ENCODE measurements at regions not wholly inside any gene's neighbourhood (a gene's known extent, or its start where the extent isn't known, plus 50 kb on each side); places are given as distances from the start of the nearest gene placed in this dataset.

DNA sequence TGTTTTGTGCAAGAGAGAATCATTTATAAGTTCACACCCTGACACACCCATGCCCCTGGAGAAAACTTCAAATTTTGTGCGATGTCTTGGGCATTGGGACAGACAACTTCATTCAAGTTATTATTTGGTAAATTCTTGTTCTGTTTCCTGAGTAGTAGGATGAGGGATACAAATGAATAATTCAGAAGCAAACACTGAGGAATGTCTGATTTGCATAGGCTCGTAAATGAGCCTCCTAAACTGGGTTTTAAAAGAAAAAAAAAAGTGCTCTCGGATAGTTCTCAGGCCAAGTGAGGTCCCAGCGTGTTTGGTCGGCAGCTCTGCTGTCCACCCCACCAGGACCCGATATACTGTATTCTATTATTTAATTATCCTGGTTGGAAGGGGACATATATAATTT lies 134.7 kb upstream of the CPM start:
- TF ChIP-seq, protein P1, sequence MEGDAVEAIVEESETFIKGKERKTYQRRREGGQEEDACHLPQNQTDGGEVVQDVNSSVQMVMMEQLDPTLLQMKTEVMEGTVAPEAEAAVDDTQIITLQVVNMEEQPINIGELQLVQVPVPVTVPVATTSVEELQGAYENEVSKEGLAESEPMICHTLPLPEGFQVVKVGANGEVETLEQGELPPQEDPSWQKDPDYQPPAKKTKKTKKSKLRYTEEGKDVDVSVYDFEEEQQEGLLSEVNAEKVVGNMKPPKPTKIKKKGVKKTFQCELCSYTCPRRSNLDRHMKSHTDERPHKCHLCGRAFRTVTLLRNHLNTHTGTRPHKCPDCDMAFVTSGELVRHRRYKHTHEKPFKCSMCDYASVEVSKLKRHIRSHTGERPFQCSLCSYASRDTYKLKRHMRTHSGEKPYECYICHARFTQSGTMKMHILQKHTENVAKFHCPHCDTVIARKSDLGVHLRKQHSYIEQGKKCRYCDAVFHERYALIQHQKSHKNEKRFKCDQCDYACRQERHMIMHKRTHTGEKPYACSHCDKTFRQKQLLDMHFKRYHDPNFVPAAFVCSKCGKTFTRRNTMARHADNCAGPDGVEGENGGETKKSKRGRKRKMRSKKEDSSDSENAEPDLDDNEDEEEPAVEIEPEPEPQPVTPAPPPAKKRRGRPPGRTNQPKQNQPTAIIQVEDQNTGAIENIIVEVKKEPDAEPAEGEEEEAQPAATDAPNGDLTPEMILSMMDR (IDR thresholded peaks at IDR 0.05; ENCODE audit: insufficient read depth, low read depth, low read length), result no peak
- no peak for TF ChIP-seq EZH2 (IDR thresholded peaks at IDR 0.05; ENCODE audit: insufficient read depth, low read length)
